Thoracic aorta (tissue), 2 donors: ENCODE measurements at regions not wholly inside any gene's neighbourhood (a gene's known extent, or its start where the extent isn't known, plus 50 kb on each side); places are given as distances from the start of the nearest gene placed in this dataset.

ENCODE experiments used
- ATAC-seq: fragments of 150-250 bp; one replicate; pipeline ENCODE4 v1.8.0; 2017; ENCODE audit warnings: low read depth; ENCODE audit not compliant: insufficient number of reproducible peaks, low FRiP score
- DNase-seq: peaks from one replicate; pipeline ENCODE4 v3.0.0-alpha.2; 2020; ENCODE audit warnings: low spot score
- H3K27ac ChIP-seq, 2 donors: fragments of 200-600 bp; sonication (generic); 1 replicate in 1 of 2; 2 replicates in 1 of 2; pipeline ENCODE4 v1.5.1; 2016; ENCODE audit warnings: mild to moderate bottlenecking in 2 of 2, moderate library complexity in 2 of 2
- H3K27me3 ChIP-seq: fragments of 200-600 bp; sonication (generic); replicated peaks from 2 replicates; pipeline ENCODE4 v1.6.0; 2016; ENCODE audit warnings: mild to moderate bottlenecking; ENCODE audit not compliant: insufficient read depth
- H3K36me3 ChIP-seq: fragments of 200-600 bp; sonication (generic); one replicate; pipeline ENCODE4 v1.5.1; 2016
- H3K4me1 ChIP-seq, 2 donors: fragments of 200-600 bp; sonication (generic); 1 replicate in 1 of 2; 2 replicates in 1 of 2; pipeline versions ENCODE4 v1.5.1 to v1.6.0; 2016; ENCODE audit warnings: low read depth in 2 of 2, mild to moderate bottlenecking in 1 of 2; ENCODE audit not compliant: control insufficient read depth in 1 of 2
- H3K4me3 ChIP-seq: fragments of 200-600 bp; sonication (generic); 2 replicates; pipeline ENCODE4 v1.5.1; 2016; ENCODE audit warnings: mild to moderate bottlenecking
- H3K9me3 ChIP-seq: fragments of 200-600 bp; sonication (generic); 2 replicates; pipeline ENCODE4 v1.5.1; 2016
- CTCF ChIP-seq: fragments of 200-600 bp; sonication (generic); IDR thresholded peaks from one replicate; pipeline ENCODE4 v1.5.1; 2019; ENCODE audit warnings: antibody characterized with exemption

DNA sequence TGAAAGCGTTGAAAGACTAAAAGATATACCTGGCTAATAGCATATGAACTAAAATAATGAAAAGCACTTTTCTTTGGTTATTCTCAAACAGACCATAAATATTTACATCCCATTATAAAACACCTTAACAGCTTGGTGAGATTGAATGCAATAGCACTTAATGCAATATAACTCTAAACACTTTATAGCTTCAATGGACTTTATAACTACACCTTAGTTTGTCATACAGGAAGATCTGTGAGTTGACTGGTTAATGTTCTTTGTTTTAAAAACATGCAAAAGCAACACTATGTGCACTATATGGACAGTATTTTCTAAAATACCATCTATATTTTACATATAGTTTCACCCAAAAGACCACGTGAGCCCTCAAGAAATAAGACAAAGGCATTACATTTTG, 353.3 kb upstream of the ACVR2A start:
- H3K4me1 ChIP-seq, result no peaks in the 10 kb centered on the region
- DNase-seq, result no peak

GRCh38 chr2:147490401-147491261, 354.2 kb upstream of the ACVR2A start:
- Histone ChIP-seq H3K36me3 (no peaks in the 10 kb centered on the region), H3K27ac (no peak overlapping the region), H3K27me3 (no peaks in the 10 kb centered on the region), H3K4me3 (no peak overlapping the region), H3K9me3 (no peaks in the 10 kb centered on the region), H3K4me1 (no peaks in the 10 kb centered on the region)
- no peak for TF ChIP-seq CTCF
- ATAC-seq (no peak), DNase-seq (no peak)

More for the DNA sequence above, 353.3 kb upstream of the ACVR2A start:
- no peaks in the 10 kb centered on the region for H3K27me3 ChIP-seq
- H3K4me3 ChIP-seq, result no peak overlapping the region
- no peak for TF ChIP-seq CTCF
- H3K9me3 ChIP-seq, result no peaks in the 10 kb centered on the region
- ATAC-seq, result no peak
- no peak overlapping the region for H3K27ac ChIP-seq
- no peaks in the 10 kb centered on the region for H3K36me3 ChIP-seq

DNA sequence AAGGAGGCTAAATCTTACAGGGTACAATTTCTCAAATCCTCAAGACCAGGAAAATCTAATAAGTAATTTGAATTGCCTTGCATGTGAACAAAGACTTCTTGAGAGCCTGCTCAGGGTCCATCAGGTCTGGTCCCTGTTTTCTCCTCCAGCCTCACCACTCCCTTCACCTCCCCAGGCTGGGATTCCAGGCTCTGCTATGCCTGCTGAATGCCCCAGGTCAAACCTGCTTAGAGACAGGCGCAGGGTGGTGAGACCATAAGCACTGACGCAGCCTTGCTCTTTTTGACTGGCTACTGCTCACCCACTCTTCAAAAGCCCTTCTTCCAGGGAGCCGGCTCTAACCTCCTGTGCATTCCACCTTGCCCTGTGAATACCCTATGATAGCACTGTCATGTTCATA, 356.4 kb upstream of the ACVR2A start:
- ATAC-seq, result no peak
- no peak overlapping the region for H3K27ac ChIP-seq
- no peaks in the 10 kb centered on the region for H3K36me3 ChIP-seq
- DNase-seq, result no peak
- no peak for TF ChIP-seq CTCF
- no peaks in the 10 kb centered on the region for H3K4me1 ChIP-seq
- H3K27me3 ChIP-seq, result no peaks in the 10 kb centered on the region
- no peaks in the 10 kb centered on the region for H3K9me3 ChIP-seq
- no peak overlapping the region for H3K4me3 ChIP-seq

GRCh38 chr2:147487978-147488289, 356.9 kb upstream of the ACVR2A start:
- TF ChIP-seq CTCF, result no peak
- Histone ChIP-seq H3K27me3 (no peaks in the 10 kb centered on the region), H3K4me1 (no peaks in the 10 kb centered on the region), H3K27ac (no peak overlapping the region), H3K36me3 (no peaks in the 10 kb centered on the region), H3K4me3 (no peak overlapping the region), H3K9me3 (no peaks in the 10 kb centered on the region)
- ATAC-seq (no peak), DNase-seq (no peak)

DNA sequence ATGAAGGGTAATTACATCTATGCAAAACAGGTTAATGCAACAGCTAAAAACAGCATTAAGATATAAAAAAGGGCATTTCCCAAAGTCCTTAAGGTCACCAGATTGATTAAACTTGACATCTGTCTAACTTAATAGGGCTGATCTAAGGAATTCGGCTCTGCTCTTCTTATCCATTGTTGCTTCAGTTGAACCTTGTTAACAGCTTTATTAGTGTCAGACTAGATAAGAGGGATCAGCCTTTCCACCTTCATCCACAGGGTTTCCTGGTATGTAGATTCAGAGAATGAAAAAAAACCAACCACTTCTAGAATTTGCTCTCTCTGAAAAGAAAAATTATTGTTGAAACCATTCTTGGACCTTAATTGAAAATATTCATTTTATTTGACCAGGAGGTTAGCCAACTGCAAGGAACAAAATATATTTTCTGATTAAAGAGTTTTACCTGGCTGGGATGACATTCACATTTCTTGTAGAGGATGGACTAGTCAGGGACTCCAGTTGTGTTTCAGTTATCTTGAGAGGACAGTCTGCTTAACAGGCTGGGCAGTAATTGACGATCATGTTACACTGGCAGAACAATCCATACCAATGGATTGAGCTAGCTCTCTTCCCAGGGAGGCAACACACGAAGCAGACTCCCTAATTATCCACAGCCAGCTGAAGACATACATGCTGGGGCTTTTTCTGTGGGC, 357.4 kb upstream of the ACVR2A start:
- H3K9me3 ChIP-seq, result no peaks in the 10 kb centered on the region
- H3K4me3 ChIP-seq, result no peak overlapping the region
- ATAC-seq (no peak), DNase-seq (no peak)
- no peak overlapping the region for H3K27ac ChIP-seq
- H3K27me3 ChIP-seq, result no peaks in the 10 kb centered on the region
- no peaks in the 10 kb centered on the region for H3K4me1 ChIP-seq
- no peak for TF ChIP-seq CTCF
- H3K36me3 ChIP-seq, result no peaks in the 10 kb centered on the region
